GM12872 (cell line): ENCODE measurements at regions not wholly inside any gene's neighbourhood (a gene's known extent, or its start where the extent isn't known, plus 50 kb on each side); places are given as distances from the start of the nearest gene placed in this dataset.

Experiments used
- CTCF ChIP-seq: IDR thresholded peaks from 3 replicates; pipeline ENCODE4 v1.5.1; 2011; ENCODE audit warnings: low read depth, mild to moderate bottlenecking, low read length, moderate library complexity; ENCODE audit not compliant: insufficient read depth

GRCh38 chr2:144125751-144126150 is 394.2 kb downstream of the ZEB2 start:
- TF ChIP-seq CTCF, result no peak

- no peak for TF ChIP-seq CTCF
These were observed 395.0 kb downstream of the ZEB2 start for GRCh38 chr2:144124882-144125281.

GRCh38 chr2:144120487-144120886 is 399.4 kb downstream of the ZEB2 start:
- TF ChIP-seq CTCF, result no peak

DNA sequence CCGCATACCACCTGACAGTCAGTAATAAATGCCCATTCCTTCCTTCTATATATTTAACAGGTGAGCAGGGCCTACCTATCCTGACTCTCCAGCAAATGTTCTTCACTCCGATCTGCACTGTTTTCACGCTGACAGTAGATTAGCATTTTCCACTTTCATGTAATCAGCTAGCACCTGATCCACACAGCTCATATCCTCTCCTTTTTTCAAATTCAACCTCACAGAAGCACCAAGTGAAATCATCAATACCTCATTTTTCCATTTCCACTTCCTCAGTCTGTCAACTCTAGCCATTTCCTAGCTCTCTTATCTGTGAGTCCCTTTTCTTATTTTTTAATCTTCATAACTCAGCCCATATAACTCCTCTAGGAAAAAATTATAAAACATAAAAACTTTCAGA is 402.8 kb downstream of the ZEB2 start:
- no peak for TF ChIP-seq CTCF

- TF ChIP-seq CTCF, result no peak
These were observed 404.1 kb downstream of the ZEB2 start for GRCh38 chr2:144115739-144116291.

DNA sequence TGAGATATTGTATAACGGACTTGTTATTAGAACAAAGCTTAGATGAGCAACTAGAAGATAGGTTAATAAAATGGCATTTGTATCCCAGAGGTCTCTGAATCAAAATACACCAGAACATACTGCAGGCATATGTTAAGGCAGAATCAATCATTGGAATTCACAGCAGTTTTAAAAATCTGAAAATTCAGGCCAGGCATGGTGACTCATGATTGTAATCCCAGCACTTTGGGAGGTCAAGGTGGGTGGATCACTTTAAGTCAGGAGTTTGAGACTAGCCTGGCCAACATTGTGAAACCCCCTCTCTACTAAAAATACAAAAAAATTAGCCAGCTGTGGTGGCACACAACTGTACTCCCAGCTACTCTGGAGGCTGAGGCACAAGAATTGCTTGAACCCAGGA is 405.2 kb downstream of the ZEB2 start:
- no peak for TF ChIP-seq CTCF

- TF ChIP-seq CTCF, result no peak
These were observed 408.5 kb downstream of the ZEB2 start for GRCh38 chr2:144111437-144111836.
